GM12891 (cell line): ENCODE measurements at regions not wholly inside any gene's neighbourhood (a gene's known extent, or its start where the extent isn't known, plus 50 kb on each side); places are given as distances from the start of the nearest gene placed in this dataset.

Experiments
- PAX5 ChIP-seq: IDR thresholded peaks from 2 replicates; pipeline ENCODE4 v1.6.1; 2011; ENCODE audit warnings: low read length, moderate library complexity, mild to moderate bottlenecking; ENCODE audit not compliant: insufficient read depth, severe bottlenecking
- POLR2A ChIP-seq: IDR thresholded peaks from 2 replicates; pipeline ENCODE4 v1.6.1; 2011; ENCODE audit warnings: low read depth, low read length, control low read depth
- POLR2AphosphoS5 ChIP-seq: IDR thresholded peaks from 2 replicates; pipeline ENCODE4 v1.6.1; 2011; ENCODE audit warnings: low read depth, low read length, control low read depth
- POU2F2 ChIP-seq: IDR thresholded peaks from 2 replicates; pipeline ENCODE4 v1.6.1; 2011; ENCODE audit warnings: low read depth, mild to moderate bottlenecking, control low read depth, low read length, moderate library complexity
- TAF1 ChIP-seq: IDR thresholded peaks from 2 replicates; pipeline ENCODE4 v1.6.1; 2011; ENCODE audit warnings: low read depth, low read length, control low read depth

GRCh38 chr22:25318081-25318823 lies 98.8 kb downstream of the CRYBB2 start:
- TF ChIP-seq POLR2AphosphoS5 (no peak), POLR2A (no peak), TAF1 (no peak), PAX5 (no peak), POU2F2 (no peak)
